K562 (cell line): ENCODE measurements at regions not wholly inside any gene's neighbourhood (a gene's known extent, or its start where the extent isn't known, plus 50 kb on each side); places are given as distances from the start of the nearest gene placed in this dataset.

Experiments
- ATAC-seq: fragments of 200-7000 bp; cut with Tn5 transposase; 3 replicates; pipeline ENCODE4 v1.9.1; 2020; ENCODE audit warnings: moderate library complexity
- BruUV-seq: library from RNA; stranded (reverse); fragments of 400-500 nt; replicated peaks from 2 replicates; lab custom pipeline; 2021; lab: Mats Ljungman, UMichigan
- CTCF ChIA-PET: fragments of 300-600 bp; formaldehyde crosslinking; extraction: SDS; loops from one replicate; lab custom pipeline; 2021; ENCODE audit warnings: low intra/inter-chr PET ratio; lab: Yijun Ruan, JAX
- POLR2A ChIA-PET: fragments of 300-600, 350-650 bp; sonication (Branson Sonifier 250); formaldehyde crosslinking; extraction: SDS; loops from one replicate; lab custom pipeline; 2021; ENCODE audit warnings: antibody characterized with exemption, inconsistent platforms; lab: Yijun Ruan, JAX
- DNase-seq, 4 experiments: peaks; one replicate each; pipeline versions ENCODE4 v3.0.0 to v3.0.0-alpha.2; 2011 to 2018; ENCODE audit warnings: low spot score in 3 of 4, mixed read lengths in 3 of 4; ENCODE audit errors: extremely low read depth in 1 of 4
- FAIRE-seq: peaks from 2 replicates; lab custom pipeline; 2011; peaks lifted over from hg19 to GRCh38; lab: Jason Lieb, UNC
- H2AFZ ChIP-seq: 2 replicates; pipeline ENCODE4 v1.6.0; 2011; ENCODE audit warnings: low read depth, low read length, control low read depth, inconsistent platforms
- H3K27ac ChIP-seq: fragments of 200-600 bp; 3 replicates; pipeline ENCODE4 v1.8.0; 2011; ENCODE audit warnings: low read depth, mild to moderate bottlenecking, control low read depth, inconsistent platforms, low read length, moderate library complexity, mixed read lengths; ENCODE audit errors: extremely low read depth
- H3K27me3 ChIP-seq, 2 experiments: fragments of 300-600 bp in 1 of 2; 2 replicates in 1 of 2; 3 replicates in 1 of 2; pipeline versions ENCODE4 v1.6.0 to v1.8.0; 2011; ENCODE audit warnings: inconsistent platforms in 2 of 2, low read length in 2 of 2, mild to moderate bottlenecking in 1 of 2, mixed read lengths in 1 of 2, moderate library complexity in 1 of 2; ENCODE audit not compliant: control insufficient read depth in 2 of 2, insufficient read depth in 2 of 2
- H3K36me3 ChIP-seq: fragments of 300-600 bp; 3 replicates; pipeline ENCODE4 v1.8.0; 2011; ENCODE audit warnings: mild to moderate bottlenecking, low read length, inconsistent platforms; ENCODE audit not compliant: control insufficient read depth, insufficient read depth
- H3K4me1 ChIP-seq, 2 experiments: fragments of 200-600 bp in 1 of 2; replicated peaks in 1 of 2; 2 replicates in 1 of 2; 3 replicates in 1 of 2; pipeline versions ENCODE4 v1.5.1 to v1.8.0; 2011; ENCODE audit warnings: inconsistent platforms in 2 of 2, low read length in 2 of 2, mild to moderate bottlenecking in 1 of 2, mixed read lengths in 1 of 2, moderate library complexity in 1 of 2; ENCODE audit not compliant: control insufficient read depth in 2 of 2, insufficient read depth in 2 of 2
- H3K4me2 ChIP-seq: 2 replicates; pipeline ENCODE4 v1.6.1; 2011; ENCODE audit warnings: low read length, control low read depth, inconsistent platforms, mixed read lengths; ENCODE audit not compliant: insufficient read depth
- H3K4me3 ChIP-seq: fragments of 200-600 bp; sonication (generic), shearing (Covaris generic); 2 replicates; pipeline ENCODE4 v1.5.1; 2016; ENCODE audit warnings: control low read depth, inconsistent platforms
- H3K79me2 ChIP-seq: fragments of 200-600 bp; 3 replicates; pipeline ENCODE4 v1.8.0; 2011; ENCODE audit warnings: low read length, inconsistent platforms; ENCODE audit not compliant: control insufficient read depth, insufficient read depth
- H3K9ac ChIP-seq, 2 experiments: 2 replicates each; pipeline versions ENCODE4 v1.6.0 to v1.6.1; 2011; ENCODE audit warnings: low read depth in 2 of 2, low read length in 2 of 2, control low read depth in 1 of 2, inconsistent platforms in 1 of 2, mild to moderate bottlenecking in 1 of 2, mixed read lengths in 1 of 2; ENCODE audit not compliant: insufficient read depth in 1 of 2
- H3K9me1 ChIP-seq: one replicate; pipeline ENCODE4 v1.6.0; 2011; ENCODE audit warnings: inconsistent platforms, mild to moderate bottlenecking, low read length, moderate library complexity; ENCODE audit not compliant: control insufficient read depth, insufficient read depth
- H3K9me3 ChIP-seq: replicated peaks from 2 replicates; pipeline ENCODE4 v1.5.1; 2011; ENCODE audit warnings: low read depth, low read length, inconsistent platforms; ENCODE audit not compliant: control insufficient read depth, insufficient read depth
- H4K20me1 ChIP-seq: replicated peaks from 2 replicates; pipeline ENCODE4 v1.6.1; 2011; ENCODE audit warnings: low read length, inconsistent platforms, mixed read lengths; ENCODE audit not compliant: control insufficient read depth, insufficient read depth
- ATF4 ChIP-seq: fragments of 450-650 bp; formaldehyde crosslinking; IDR thresholded peaks from 2 replicates; pipeline ENCODE4 v1.4.0; 2022; ENCODE audit warnings: mild to moderate bottlenecking, moderate library complexity
- ATF6 ChIP-seq: sonication (generic); formaldehyde crosslinking; IDR thresholded peaks from 2 replicates; pipeline ENCODE4 v1.4.0; 2020; ENCODE audit warnings: mild to moderate bottlenecking, missing genetic modification reagents
- CBFA2T3 ChIP-seq: fragments of 450-650 bp; IDR thresholded peaks from 2 replicates; pipeline ENCODE4 v1.6.1; 2017
- DACH1 ChIP-seq: fragments of 450-650 bp; IDR thresholded peaks from 2 replicates; pipeline ENCODE4 v1.6.1; 2018; ENCODE audit not compliant: partially characterized antibody
- GTF2A2 ChIP-seq: IDR thresholded peaks from 2 replicates; pipeline ENCODE4 v1.6.1; 2016; ENCODE audit warnings: mild to moderate bottlenecking, missing genetic modification characterization, missing compliant biosample characterization
- KAT7 ChIP-seq: sonication (generic); formaldehyde crosslinking; IDR thresholded peaks from 2 replicates; pipeline ENCODE4 v1.8.0; 2022; ENCODE audit warnings: missing genetic modification reagents, mild to moderate bottlenecking, borderline replicate concordance
- KDM4B ChIP-seq, 2 experiments: fragments of 450-650 bp in 1 of 2; sonication (generic) in 1 of 2; IDR thresholded peaks; 2 replicates each; pipeline ENCODE4 v1.6.1; 2016 to 2017; ENCODE audit warnings: borderline replicate concordance in 2 of 2, antibody characterized with exemption in 1 of 2, low read depth in 1 of 2, mild to moderate bottlenecking in 1 of 2
- NFRKB ChIP-seq: fragments of 450-650 bp; IDR thresholded peaks from 2 replicates; pipeline ENCODE4 v1.6.1; 2016; ENCODE audit warnings: low read depth
- PCBP1 ChIP-seq: fragments of 200-400 bp; formaldehyde crosslinking; IDR thresholded peaks from 2 replicates; pipeline ENCODE4 v1.6.1; 2018; ENCODE audit warnings: mild to moderate bottlenecking, low read depth, low read length; ENCODE audit not compliant: poor library complexity, severe bottlenecking
- PHF21A ChIP-seq: fragments of 450-650 bp; IDR thresholded peaks from 2 replicates; pipeline ENCODE4 v1.6.1; 2017; ENCODE audit warnings: low read depth, borderline replicate concordance
- SP2 ChIP-seq: IDR thresholded peaks from 2 replicates; pipeline ENCODE4 v1.6.1; 2011; ENCODE audit warnings: mild to moderate bottlenecking, low read depth, low read length, moderate library complexity; ENCODE audit not compliant: poor library complexity, severe bottlenecking; ENCODE audit errors: extremely low read depth
- THAP7 ChIP-seq: fragments of 250-450 bp; sonication (Bioruptor Pico); IDR thresholded peaks from 2 replicates; pipeline ENCODE4 v1.5.0; 2021
- ZBTB5 ChIP-seq: fragments of 450-650 bp; IDR thresholded peaks from 2 replicates; pipeline ENCODE4 v1.6.1; 2017; ENCODE audit warnings: antibody characterized with exemption
- ZKSCAN8 ChIP-seq: fragments of 200-800 bp; sonication (Bioruptor generic); IDR thresholded peaks from 2 replicates; pipeline ENCODE4 v1.6.1; 2016; ENCODE audit warnings: missing genetic modification characterization, missing compliant biosample characterization
- ZNF239 ChIP-seq: fragments of 250-450 bp; sonication (Bioruptor Pico); IDR thresholded peaks from 2 replicates; pipeline ENCODE4 v1.4.0; 2020; ENCODE audit warnings: mild to moderate bottlenecking
- ZNF699 ChIP-seq: fragments of 250-450 bp; sonication (Bioruptor Pico); IDR thresholded peaks from 2 replicates; pipeline ENCODE4 v1.8.0; 2021; ENCODE audit warnings: mild to moderate bottlenecking, moderate library complexity; ENCODE audit not compliant: insufficient replicate concordance
- ZNF79 ChIP-seq: fragments of 250-450 bp; sonication (Bioruptor Pico); IDR thresholded peaks from 2 replicates; pipeline ENCODE4 v1.4.0; 2020; ENCODE audit warnings: low read depth, mild to moderate bottlenecking, moderate library complexity
- WGBS: fragments of 100-300 bp; shearing (Covaris generic); methylation state at CpG from one replicate; pipeline ENCODE4 v1.1.6; 2016; ENCODE audit warnings: low coverage, mixed read lengths; ENCODE audit not compliant: insufficient coverage; ENCODE audit errors: missing lambda C conversion rate; 5-methylcytosine and 5-hydroxymethylcytosine counted together
- in situ Hi-C: fragments of 300-500 bp; cut with MboI; formaldehyde crosslinking; loops from 4 replicates; pipeline ENCODE4 v1.15.0; 2018; ENCODE audit warnings: inconsistent platforms, mixed read lengths
- intact Hi-C: fragments of 100-400 bp; cut with micrococcal nuclease; formaldehyde crosslinking; loops from 2 replicates; pipeline ENCODE4 v1.14.2; 2022

- CTCF ChIA-PET, result no interaction called here
These were observed 515.4 kb upstream of the PTPRD start for GRCh38 chr9:11128156-11128555.

More at GRCh38 chr9:11128156-11128555, 515.4 kb upstream of the PTPRD start:
- ATAC-seq (no peak), DNase-seq (no peak), FAIRE-seq (no peak)
- Histone ChIP-seq H3K36me3 (no peaks in the 10 kb centered on the region), H3K9ac (no peak overlapping the region), H2AFZ (no peak overlapping the region), H3K4me2 (no peak overlapping the region), H3K9me3 (no peaks in the 10 kb centered on the region), H3K79me2 (no peaks in the 10 kb centered on the region), H3K27me3 (no peaks in the 10 kb centered on the region), H3K27ac (no peak overlapping the region), H3K9me1 (no peaks in the 10 kb centered on the region), H3K4me1 (no peaks in the 10 kb centered on the region), H3K4me3 (no peak overlapping the region), H4K20me1 (no peaks in the 10 kb centered on the region)
- BruUV-seq, result no TSS peak
- POLR2A ChIA-PET, result no interaction called here
- intact Hi-C loops, result no loop called here
- TF ChIP-seq ZNF699 (no peak), GTF2A2 (no peak), DACH1 (no peak), ZNF239 (CRISPR knock-in tag) (no peak), PCBP1 (no peak), ZKSCAN8 (CRISPR knock-in tag) (no peak), ATF4 (CRISPR knock-in tag) (no peak), NFRKB (no peak), ZNF79 (CRISPR knock-in tag) (no peak), PHF21A (no peak), KAT7 (no peak), ZBTB5 (no peak), CBFA2T3 (no peak), SP2 (no peak), KDM4B (IDR thresholded peaks at IDR 0.05; ENCODE audit: borderline replicate concordance in 2 of 2, low read depth in 1 of 2) (no peak), THAP7 (CRISPR knock-in tag) (no peak), ATF6 (CRISPR knock-in tag) (no peak)
- in situ Hi-C loops, result no loop called here
- 0% methylated on average over 3 of the region's 3 CpGs for WGBS
